HG03108 (cell line): ENCODE measurements at regions not wholly inside any gene's neighbourhood (a gene's known extent, or its start where the extent isn't known, plus 50 kb on each side); places are given as distances from the start of the nearest gene placed in this dataset.
"Not testable (repeated sequence)": the region's sequence is repeated elsewhere in the genome, so short reads cannot be mapped to it uniquely, and the experiment has no call there.

ENCODE experiments used
- ATAC-seq: cut with Tn5 transposase; IDR thresholded peaks from one replicate; pipeline ENCODE4 v1.9.1; 2021; ENCODE audit warnings: moderate library complexity; ENCODE audit not compliant: unreplicated experiment

DNA sequence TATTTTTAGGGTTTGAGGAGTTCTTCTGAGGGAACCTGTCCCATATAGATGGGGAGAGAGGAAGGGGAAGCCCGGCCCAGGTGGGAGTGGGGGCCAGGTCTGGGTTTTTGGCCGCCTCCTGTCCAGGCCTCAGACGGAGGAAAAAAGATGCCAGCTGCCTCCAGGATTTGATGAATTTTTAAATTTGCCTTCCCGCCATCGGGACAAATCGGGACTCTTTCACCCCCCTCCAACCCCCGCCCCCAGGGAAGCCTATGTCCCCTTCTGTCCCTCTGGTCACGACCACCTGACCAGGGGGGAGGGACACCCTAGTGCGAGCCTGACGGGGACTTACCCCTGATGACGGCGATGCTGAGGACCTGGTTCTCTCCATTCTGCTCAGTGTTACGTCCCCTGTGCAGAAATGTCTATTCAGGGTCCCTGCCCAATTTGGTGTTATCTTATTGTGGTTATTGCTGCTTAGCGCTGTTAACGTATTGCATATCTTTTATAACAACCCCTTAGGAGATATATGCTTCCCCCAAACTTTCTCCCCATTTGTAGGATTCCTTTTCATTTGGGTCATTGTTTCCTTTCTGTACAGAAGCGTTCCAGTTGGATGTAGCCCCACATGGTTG is 115.9 kb upstream of the GRK3 start:
- no peak for ATAC-seq

DNA sequence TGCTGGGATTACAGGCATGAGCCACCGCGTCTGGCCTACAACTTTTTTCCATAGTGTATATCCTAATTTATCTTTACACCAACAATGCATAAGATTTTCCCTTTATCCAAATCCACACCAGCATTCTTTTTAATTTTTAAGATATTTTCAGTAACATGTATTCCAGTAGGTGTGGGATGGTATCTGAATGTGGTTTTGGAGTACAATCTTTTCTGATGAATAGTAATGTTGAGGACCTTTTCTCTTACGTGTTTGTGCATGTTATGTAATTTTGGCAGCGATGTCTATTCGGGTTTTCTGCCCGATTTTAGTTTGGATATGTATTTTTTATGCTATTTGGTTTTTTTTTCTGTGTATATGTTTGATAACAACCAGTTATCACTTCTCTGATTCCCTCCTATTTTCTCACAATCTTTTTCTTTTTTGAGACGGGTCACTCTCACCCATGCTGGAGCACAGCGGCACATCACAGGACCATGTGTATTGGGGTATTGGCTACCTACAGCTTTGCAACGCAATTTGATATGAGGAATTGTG is 114.6 kb upstream of the GRK3 start:
- no peak for ATAC-seq

DNA sequence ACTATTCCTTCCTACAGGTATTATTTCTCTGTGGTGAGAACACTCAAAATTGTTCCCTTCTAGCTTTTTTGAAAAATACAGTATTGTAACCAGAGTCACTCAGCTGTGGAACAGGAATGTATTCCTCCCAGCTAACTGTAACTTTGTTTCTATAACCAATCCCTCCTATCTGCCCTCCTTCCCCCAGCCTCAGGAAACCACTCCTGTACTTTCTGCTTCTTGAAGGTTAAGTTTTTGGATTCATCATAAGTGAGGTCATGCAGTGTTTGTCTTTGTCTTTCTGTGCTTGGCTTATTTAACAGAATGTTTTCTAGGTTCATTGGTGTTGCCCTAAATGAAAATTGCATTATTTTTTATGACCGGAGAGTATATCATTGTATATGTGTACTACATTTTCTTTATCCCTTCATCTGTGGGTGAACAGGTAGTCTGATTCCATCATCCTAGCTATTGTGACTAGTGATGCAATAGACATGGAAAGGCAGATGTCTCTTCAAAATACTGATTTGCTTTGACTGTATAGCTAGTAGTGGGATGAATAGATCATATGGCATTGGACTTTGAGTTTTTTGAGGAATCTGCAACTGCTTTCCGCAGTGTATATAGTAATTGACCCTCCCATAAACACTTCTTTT is 112.9 kb upstream of the GRK3 start:
- ATAC-seq = no peak

DNA sequence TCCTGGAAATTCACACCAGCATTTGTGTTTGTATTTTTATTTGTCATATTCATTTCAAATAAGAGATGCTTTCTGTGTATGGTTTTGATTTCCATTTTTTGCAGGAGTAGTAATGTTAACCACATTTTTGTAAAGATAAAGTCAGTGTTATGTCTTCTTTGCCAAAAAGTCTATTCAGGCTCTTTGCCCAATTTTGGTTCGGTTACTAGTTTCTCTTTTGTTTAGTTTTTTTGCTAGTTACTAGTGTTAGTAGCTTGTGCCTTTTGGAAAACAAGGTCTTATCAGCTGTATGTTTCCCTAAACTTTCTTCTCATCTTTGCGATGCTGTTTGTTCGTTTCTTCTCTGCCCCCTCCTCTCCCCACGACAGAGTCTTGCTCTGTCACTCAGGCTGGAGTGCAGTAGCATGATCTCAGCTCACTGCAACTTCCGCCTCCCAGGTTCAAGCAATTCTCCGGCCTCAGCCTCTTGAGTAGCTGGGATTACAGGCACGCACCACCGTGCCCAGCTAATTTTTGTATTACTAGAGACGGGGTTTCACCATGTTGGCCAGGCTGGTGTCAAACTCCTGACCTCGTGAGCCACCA is 112.3 kb upstream of the GRK3 start:
- no peak for ATAC-seq

DNA sequence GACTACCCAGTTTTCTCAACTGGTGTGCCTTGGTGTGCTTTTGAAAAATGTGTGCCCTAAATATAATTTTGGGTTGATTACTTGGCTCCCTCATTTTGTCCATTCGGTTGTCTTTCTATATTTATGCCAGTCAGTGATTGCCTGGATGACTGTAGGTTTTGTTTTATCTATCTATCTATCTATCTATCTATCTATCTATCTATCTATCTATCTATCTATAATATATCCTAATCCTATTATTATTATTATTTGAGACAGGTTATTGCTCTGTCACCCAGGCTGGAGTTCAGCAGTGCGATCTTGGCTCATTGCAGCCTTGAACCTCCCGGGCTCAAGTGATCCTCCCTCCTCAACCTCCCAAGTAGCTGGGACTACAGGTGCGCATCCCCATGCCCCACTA is 111.4 kb upstream of the GRK3 start:
- ATAC-seq = no peak

DNA sequence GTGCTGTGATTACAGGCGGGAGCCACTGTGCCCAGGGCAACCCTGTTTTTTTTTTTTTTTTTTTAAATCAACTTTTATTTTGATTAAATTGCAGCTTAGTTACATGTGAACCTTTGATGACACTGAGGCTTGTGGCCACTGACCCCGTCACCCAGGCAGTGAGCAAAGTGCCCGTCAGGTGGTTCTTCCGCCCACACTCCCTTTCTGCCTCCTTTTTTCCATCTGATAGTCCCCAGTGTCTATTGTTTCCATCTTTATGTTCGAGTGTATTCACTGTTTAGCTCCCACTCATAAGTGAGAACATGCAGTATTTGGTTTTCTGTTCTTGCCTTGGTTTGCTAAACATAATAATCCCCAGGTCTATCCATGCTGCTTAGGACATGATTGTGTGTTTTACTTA is 110.9 kb upstream of the GRK3 start:
- no peak for ATAC-seq

DNA sequence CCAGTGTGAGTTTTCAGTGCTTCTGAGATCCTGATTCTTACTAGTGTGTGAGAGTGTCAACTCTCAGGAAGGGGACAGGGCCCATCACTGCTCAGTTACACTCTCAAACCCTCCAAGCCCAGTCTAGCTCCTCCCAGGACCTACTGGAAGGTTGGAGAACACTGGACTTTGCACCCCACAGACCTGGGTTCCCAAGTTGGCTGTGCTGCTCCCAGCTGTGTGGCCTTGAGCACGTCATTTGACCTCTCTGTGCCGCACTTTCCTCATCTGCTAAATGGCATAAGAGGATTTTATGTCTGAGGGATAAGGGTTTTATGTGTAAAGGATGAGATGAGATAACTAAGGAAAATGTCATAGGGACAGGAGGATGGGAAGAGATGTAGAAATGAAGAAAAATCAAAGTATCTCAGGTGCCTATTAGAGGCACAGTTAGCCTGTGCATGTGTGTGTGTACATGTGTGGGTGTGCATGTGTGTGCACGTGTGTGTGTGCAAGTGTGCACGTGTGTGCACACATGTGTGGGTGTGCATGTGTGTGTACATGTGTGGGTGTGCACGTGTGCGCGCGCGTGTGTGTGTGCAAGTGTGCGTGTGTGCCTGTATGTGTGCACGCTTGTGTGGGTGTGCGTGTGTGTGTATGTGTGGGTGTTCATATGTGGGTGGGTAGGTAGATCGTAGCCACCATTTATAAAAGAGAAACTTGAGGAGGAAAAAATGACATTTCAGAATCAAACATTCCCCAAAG is 108.0 kb upstream of the GRK3 start:
- not testable (repeated sequence) for ATAC-seq

DNA sequence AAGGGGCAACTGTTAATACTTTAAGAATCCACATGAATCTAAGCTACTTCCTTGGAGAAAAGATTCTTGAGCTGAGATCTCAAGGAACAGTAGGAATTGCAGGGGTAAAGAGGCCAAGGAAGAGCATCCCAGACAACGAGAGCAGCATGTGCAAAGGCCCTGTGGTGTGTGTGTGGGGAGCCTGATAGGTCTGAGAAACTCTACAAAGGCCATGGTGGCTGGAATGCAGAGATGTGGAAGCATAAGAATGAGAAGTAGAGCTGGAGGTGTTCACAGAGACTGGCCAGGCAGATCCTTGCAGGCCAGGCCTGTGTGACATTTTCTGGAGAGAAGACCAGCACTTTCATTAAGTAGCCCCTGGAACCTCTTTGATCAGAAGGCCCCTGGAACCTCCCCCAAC is 105.8 kb upstream of the GRK3 start:
- not testable (repeated sequence) for ATAC-seq

DNA sequence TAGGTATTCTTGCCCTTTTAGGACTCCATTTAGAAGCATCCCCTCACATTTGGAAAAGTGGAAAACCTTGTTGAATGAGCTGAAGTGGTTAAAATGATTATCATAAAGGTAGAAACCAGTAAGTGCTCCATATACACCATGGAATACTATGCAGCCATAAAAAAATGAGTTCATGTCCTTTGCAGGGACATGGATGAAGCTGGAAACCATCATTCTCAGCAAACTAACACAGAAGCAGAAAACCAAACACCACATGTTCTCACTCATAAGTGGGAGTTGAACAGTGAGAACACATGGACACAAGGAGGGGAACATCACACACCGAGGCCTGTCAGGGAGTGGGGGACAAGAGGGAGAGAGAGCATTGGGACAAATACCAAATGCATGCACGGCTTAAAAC is 103.8 kb upstream of the GRK3 start:
- ATAC-seq = not testable (repeated sequence)

DNA sequence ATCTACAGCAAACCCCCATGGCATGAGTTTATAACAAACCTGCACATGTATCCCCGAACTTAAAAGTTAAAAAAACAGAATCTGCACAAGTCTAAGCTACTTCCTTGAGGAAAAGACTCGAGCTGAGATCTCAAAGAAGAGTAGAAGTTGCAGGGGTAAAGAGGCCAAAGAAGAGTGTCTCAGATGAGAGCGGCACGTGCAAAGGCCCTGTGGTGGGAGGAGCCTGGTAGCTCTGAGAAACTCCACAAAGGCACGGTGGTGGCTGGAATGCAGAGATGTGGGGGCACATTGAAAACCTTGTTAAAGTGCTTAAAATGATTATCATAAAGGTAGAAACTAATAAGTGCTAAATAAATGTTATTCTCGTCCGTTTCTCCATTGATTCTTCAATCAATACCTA is 103.2 kb upstream of the GRK3 start:
- ATAC-seq = no peak

DNA sequence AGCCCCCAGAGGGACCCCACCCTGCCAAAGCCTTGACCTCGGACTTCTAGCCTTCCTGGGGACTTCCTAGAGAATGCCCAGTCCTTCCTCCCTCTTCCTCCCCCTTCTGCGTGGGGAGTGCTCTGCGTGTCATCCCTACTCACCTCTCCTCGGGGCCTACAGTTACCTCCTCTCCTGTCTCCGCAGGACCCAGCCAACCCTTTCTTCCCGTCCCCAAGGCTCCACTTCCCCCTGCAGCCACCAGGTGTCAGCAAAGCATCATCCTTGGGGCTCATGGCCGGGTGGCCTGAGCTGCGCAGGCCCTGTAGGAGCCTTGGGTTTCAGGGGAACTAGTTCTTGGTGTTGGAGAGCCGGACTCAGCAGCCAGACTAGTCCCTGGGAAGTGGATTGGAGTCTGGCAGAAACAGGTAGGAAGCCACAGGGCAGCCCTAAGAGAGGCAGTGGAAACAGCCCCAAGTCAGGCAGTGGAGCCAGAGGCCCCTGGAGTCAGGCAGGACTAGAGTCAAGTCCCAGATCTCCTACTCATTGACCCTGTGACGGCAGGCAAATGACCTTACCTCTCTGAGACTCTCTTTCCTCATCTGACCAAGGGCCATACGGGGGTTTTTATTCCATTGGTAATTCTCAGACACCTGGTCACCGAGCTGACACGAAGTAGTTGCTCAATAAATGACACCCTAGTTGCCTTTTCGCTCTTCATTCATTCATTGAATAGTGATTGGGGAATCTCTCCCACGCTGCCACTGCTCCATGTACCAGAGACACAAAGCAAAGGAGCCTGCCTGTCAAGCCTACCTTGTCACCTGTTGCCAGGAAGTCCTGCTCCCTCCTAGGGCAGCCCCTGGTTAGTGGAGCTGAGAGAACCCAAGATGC is 101.8 kb upstream of the GRK3 start:
- ATAC-seq = not testable (repeated sequence)

DNA sequence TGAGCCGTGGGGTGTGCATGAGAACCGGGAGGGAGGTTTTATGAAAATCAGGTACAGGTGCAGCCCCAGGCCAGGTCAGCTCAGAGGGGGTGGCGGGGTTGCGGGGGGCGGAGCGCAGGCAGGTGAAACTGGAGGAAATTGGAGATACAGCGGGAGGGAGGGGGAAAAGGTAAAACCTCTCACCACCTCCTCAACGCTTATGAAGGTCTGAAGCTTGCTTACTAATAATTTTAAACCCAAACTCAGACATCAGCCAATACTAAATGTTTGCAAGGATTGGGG is 101.2 kb upstream of the GRK3 start:
- not testable (repeated sequence) for ATAC-seq

DNA sequence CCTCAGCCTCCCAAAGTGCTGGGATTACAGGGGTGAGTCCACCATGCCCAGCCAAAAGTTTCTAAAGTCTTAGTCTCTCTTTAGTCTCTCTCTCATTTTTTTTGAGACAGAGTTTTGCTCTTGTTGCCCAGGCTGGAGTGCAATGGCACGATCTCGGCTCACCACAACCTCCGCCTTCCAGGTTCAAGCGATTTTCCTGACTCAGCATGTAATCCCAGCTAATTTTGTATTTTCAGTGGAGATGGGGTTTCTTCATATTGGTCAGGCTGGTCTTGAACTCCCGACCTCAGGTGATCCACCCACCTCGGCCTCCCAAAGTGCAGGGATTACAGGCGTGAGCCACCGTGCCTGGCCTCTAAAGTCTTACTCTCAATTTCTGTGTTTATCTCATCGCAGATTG is 100.1 kb upstream of the GRK3 start:
- not testable (repeated sequence) for ATAC-seq

DNA sequence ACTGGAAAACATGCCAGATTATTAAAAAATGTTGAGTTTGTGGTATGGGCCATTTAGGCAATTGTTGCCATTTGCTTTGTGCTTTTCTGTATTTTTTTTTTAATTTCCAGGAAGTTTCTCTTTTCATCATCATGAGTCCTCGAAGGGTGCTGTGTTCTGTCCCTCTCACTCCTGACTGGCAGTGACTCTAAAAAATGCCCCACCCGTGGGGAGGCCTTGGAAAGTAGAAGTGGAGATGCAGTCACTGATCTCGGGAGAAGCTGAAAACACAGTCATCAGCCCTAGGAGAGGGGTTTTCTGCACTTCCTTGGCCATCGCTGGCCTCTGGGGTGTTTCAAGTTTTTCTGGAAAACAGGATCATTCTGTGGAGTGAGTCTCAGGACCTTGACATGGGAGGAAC is 98.5 kb upstream of the GRK3 start:
- no peak for ATAC-seq

DNA sequence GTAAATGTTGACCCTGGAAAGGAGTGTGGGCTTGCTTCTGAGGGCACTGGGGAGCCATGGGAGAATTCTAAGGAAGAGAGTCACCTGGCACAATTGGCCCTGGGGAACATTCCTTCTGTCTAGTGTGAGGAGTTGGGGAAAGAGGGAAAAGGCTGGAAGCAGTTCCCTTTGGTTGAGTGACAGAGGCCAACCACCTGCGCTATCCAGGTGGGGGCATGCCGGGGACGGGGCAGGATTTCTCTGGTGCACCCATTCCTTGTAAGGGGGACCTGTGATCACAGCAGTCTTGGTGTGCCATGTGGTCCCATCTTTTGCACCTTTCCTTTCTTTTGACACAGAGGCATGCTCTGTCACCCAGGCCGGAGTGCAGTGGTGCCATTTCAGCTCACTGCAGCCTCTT is 92.1 kb upstream of the GRK3 start:
- no peak for ATAC-seq

DNA sequence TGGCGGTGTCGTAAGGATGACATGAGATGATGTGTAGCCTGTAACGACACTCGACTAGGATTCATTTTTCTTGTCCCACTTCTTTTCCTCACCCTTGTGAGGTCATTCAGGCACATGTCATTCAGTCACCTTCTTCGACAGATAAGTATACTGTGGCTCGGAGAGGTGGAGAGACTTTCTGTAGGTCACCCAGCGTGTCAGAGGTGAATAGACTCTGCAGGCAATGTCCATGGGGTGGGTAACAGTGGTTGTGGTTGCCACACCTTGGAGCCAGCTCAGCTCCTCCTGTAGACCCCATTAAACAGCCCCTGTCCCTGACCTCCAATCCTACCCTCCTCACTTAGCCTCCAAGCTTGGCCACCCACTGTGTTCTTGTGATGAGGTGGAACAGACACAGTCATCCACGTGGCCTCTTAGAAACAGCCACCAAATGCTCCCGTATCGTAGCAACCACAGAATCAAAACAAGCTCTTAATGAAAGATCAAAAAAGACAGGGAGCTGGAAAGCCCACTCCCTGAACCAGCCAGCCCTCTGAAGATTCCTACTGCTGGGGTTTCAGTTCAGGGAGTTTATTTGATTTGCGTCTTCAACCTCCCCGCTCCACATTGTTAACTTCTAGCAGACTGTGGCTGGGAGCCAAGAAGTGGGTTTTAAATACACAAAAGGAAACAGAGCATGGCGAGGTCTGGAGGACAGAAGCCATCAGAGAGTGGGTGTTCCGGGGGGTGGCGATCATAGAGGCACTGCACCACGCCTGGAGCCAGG is 89.0 kb upstream of the GRK3 start:
- no peak for ATAC-seq

DNA sequence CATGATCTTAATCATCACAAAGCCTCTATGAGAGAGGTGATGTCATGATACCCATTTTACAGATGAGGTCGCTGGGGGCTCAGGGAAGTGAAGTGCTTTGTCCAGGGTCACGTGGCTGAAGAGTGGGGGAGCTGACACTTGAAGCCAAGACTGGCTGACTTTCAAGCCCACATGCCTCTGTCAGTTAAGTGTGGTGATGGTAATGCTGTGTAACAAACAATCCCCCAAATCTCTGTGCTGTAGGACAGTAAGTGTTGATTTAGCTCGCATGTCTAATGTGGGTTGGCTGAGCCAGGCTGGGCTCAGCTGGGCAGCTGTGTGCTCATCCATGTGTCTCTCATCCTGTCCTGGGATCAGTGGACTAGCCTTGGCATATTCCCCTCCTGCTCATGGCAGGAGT is 87.1 kb upstream of the GRK3 start:
- no peak for ATAC-seq

DNA sequence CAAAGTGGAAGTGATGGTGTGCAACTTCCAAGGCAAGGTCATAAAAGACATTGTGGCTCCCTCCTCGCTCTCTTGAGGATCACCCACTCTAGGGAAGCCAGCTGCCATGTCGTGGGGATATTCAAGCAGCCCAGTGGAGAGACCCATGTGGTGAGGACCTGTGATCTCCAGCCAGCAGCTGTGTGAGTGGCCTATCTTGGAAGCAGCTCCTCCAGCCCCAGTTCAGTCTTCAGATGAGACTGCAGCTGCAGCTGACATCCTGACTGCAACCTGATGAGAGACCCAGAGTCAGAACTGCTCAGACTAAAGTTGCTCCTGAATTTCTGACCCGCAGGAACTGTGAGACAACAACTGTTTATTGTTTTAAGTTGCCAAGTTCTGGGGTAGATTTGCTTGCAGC is 86.4 kb upstream of the GRK3 start:
- no peak for ATAC-seq

DNA sequence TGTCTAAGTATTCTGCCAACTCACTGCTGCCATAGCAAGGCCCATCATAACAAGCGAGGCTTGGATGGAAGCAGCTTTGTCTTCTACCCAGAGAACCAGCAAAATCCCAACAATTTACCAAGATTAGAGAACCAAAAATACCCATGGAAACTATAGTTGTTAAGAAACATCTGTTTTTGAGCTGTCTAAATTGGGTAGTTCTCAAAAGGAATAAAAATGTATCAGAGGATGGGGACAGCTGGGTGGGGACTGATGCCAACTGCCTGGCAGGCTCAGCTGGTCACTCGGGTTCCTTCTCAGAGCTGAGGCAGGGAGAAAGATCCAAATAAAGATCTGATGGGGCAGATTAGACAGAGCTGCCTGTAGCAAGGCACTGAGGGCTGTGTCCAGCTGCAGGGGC is 85.9 kb upstream of the GRK3 start:
- ATAC-seq = no peak

DNA sequence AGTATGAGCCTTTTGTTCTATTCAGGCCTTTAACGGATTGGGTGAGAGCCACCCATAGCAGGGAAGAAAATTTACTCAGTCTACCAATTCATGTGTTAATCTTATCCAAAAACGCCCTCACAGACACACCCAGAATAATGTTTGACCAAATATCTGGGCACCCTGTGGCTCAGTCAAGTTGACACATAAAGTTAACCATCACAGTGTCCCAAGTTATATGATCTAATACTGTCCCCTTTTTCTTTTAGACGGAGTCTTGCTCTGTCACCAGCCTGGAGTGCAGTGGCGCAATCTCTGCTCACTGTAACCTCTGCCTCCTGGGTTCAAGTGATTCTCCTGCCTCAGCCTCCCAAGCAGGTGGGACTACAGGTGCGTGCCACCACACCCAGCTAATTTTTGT is 83.6 kb upstream of the GRK3 start:
- not testable (repeated sequence) for ATAC-seq
